KBM-7 (cell line): ENCODE measurements at regions not wholly inside any gene's neighbourhood (a gene's known extent, or its start where the extent isn't known, plus 50 kb on each side); places are given as distances from the start of the nearest gene placed in this dataset.

Experiments used
- DNase-seq: peaks from one replicate; pipeline ENCODE4 v3.0.0-alpha.2; 2015
- in situ Hi-C: fragments of 300-500 bp; cut with MboI; formaldehyde crosslinking; loops from 2 replicates; pipeline ENCODE4 v1.14.3; 2020; ENCODE audit warnings: low sequenced_read_pairs, low pct_unique_long_range_greater_than_20kb, mixed read lengths

GRCh38 chr2:65799141-65799854, 366.9 kb upstream of the SPRED2 start:
- in situ Hi-C loops = no loop called here

GRCh38 chr2:65798641-65799040, 366.2 kb upstream of the SPRED2 start:
- DNase-seq = no peak
- in situ Hi-C loops = no loop called here

More at GRCh38 chr2:65799141-65799854, 366.9 kb upstream of the SPRED2 start:
- no peak for DNase-seq

- DNase-seq = no peak
- in situ Hi-C loops = no loop called here
Measured at GRCh38 chr2:65794994-65795393, 362.6 kb upstream of the SPRED2 start.

- in situ Hi-C loops = no loop called here
- no peak for DNase-seq
Measured at GRCh38 chr2:65791404-65791975, 359.1 kb upstream of the SPRED2 start.

GRCh38 chr2:65790676-65790935, 358.2 kb upstream of the SPRED2 start:
- in situ Hi-C loops = no loop called here

GRCh38 chr2:65789923-65790675, 357.7 kb upstream of the SPRED2 start:
- no peak for DNase-seq
- in situ Hi-C loops = no loop called here

More at GRCh38 chr2:65790676-65790935, 358.2 kb upstream of the SPRED2 start:
- DNase-seq = no peak

GRCh38 chr2:65788556-65788955, 356.2 kb upstream of the SPRED2 start:
- in situ Hi-C loops = no loop called here
- DNase-seq = no peak

- in situ Hi-C loops = no loop called here
Measured at GRCh38 chr2:65786765-65787164, 354.4 kb upstream of the SPRED2 start.

GRCh38 chr2:65786007-65786717, 353.8 kb upstream of the SPRED2 start:
- in situ Hi-C loops = no loop called here
- DNase-seq = no peak

More at GRCh38 chr2:65786765-65787164, 354.4 kb upstream of the SPRED2 start:
- DNase-seq = no peak

- in situ Hi-C loops = no loop called here
- no peak for DNase-seq
Measured at GRCh38 chr2:65782996-65783650, 350.7 kb upstream of the SPRED2 start.

GRCh38 chr2:65782186-65782585, 349.8 kb upstream of the SPRED2 start:
- in situ Hi-C loops = no loop called here
- no peak for DNase-seq

GRCh38 chr2:65781756-65782155, 349.4 kb upstream of the SPRED2 start:
- in situ Hi-C loops = no loop called here
- no peak for DNase-seq

GRCh38 chr2:65779021-65779420, 346.6 kb upstream of the SPRED2 start:
- DNase-seq = no peak
- in situ Hi-C loops = no loop called here

- in situ Hi-C loops = no loop called here
- DNase-seq = no peak
Measured at GRCh38 chr2:65778137-65778536, 345.7 kb upstream of the SPRED2 start.

- in situ Hi-C loops = no loop called here
- DNase-seq = no peak
Measured at GRCh38 chr2:65775839-65776238, 343.4 kb upstream of the SPRED2 start.

- in situ Hi-C loops = no loop called here
- DNase-seq = no peak
Measured at GRCh38 chr2:65767946-65768345, 335.5 kb upstream of the SPRED2 start.

- DNase-seq = no peak
- in situ Hi-C loops = no loop called here
Measured at GRCh38 chr2:65766768-65767267, 334.4 kb upstream of the SPRED2 start.

GRCh38 chr2:65765376-65765775, 333.0 kb upstream of the SPRED2 start:
- in situ Hi-C loops = no loop called here
- DNase-seq = no peak

GRCh38 chr2:65762068-65762467, 329.7 kb upstream of the SPRED2 start:
- in situ Hi-C loops = no loop called here
- no peak for DNase-seq
